Esophagus squamous epithelium (tissue), 4 donors: ENCODE measurements at regions not wholly inside any gene's neighbourhood (a gene's known extent, or its start where the extent isn't known, plus 50 kb on each side); places are given as distances from the start of the nearest gene placed in this dataset.

ENCODE experiments used
- POLR2A ChIP-seq, 4 donors: fragments of 450-650 bp; IDR thresholded peaks; one replicate each; pipeline ENCODE4 v1.6.1; 2017; ENCODE audit warnings: antibody characterized with exemption in 4 of 4, mild to moderate bottlenecking in 4 of 4, moderate library complexity in 3 of 4
- TF ChIP-seq, protein P1 (sequence below), 6 experiments: fragments of 450-650 bp in 4 of 6; fragments of 200-600 bp in 2 of 6; sonication (generic) in 2 of 6; IDR thresholded peaks; one replicate each; pipeline ENCODE4 v1.5.1; 2016 to 2019; ENCODE audit warnings: antibody characterized with exemption in 6 of 6, mild to moderate bottlenecking in 4 of 6, moderate library complexity in 4 of 6

DNA sequence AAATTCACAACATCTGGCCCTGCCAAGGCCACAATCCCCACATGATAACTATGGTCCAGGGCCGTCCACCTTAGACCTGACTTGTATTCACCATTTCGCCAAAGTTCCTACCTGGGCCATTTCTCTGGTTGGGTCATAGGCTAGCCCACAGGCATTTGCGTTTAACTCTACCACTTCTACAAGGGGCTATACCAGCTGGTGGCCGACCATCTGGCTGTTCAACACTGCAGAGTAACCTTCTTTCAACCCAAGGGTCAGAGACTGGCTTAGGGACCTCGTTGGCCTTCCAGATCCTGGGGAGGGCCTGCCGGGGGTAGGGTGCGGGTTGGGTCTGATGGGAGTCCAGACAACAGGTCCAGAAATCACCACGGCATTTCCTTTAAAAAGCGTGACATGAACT is 242.3 kb upstream of the C16orf82 start:
- TF ChIP-seq, protein P1, sequence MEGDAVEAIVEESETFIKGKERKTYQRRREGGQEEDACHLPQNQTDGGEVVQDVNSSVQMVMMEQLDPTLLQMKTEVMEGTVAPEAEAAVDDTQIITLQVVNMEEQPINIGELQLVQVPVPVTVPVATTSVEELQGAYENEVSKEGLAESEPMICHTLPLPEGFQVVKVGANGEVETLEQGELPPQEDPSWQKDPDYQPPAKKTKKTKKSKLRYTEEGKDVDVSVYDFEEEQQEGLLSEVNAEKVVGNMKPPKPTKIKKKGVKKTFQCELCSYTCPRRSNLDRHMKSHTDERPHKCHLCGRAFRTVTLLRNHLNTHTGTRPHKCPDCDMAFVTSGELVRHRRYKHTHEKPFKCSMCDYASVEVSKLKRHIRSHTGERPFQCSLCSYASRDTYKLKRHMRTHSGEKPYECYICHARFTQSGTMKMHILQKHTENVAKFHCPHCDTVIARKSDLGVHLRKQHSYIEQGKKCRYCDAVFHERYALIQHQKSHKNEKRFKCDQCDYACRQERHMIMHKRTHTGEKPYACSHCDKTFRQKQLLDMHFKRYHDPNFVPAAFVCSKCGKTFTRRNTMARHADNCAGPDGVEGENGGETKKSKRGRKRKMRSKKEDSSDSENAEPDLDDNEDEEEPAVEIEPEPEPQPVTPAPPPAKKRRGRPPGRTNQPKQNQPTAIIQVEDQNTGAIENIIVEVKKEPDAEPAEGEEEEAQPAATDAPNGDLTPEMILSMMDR (IDR thresholded peaks at IDR 0.05): no peak
- TF ChIP-seq POLR2A (IDR thresholded peaks at IDR 0.05): no peak
